ENCODE measurements at regions not wholly inside any gene's neighbourhood (a gene's known extent, or its start where the extent isn't known, plus 50 kb on each side); places are given as distances from the start of the nearest gene placed in this dataset.

DNA sequence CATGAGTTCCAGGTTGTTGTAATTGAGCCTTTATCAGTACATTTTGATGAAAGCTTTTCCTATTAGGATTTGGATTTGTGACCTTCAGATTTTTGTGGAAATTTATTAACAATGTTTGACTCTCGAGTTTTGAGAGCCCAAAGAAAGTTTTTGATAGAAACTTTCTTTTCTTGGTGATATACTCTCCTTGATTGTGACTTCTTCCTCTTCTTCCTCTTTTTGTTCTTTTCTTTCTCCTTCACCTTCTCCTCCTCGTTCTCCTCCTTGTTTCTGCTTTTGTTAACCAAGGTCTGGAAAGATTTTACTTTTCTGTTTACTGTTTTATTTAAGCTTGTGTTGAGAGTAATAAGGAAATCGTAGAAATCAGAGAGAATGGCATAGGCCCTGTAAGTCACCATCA lies 182.4 kb downstream of the TRIM27 start:
- no peak for TF ChIP-seq POLR2A (IDR thresholded peaks at IDR 0.05)
- TF ChIP-seq, protein P1, sequence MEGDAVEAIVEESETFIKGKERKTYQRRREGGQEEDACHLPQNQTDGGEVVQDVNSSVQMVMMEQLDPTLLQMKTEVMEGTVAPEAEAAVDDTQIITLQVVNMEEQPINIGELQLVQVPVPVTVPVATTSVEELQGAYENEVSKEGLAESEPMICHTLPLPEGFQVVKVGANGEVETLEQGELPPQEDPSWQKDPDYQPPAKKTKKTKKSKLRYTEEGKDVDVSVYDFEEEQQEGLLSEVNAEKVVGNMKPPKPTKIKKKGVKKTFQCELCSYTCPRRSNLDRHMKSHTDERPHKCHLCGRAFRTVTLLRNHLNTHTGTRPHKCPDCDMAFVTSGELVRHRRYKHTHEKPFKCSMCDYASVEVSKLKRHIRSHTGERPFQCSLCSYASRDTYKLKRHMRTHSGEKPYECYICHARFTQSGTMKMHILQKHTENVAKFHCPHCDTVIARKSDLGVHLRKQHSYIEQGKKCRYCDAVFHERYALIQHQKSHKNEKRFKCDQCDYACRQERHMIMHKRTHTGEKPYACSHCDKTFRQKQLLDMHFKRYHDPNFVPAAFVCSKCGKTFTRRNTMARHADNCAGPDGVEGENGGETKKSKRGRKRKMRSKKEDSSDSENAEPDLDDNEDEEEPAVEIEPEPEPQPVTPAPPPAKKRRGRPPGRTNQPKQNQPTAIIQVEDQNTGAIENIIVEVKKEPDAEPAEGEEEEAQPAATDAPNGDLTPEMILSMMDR (IDR thresholded peaks at IDR 0.05) = no peak
- no peak overlapping the region for H3K4me3 ChIP-seq
- peaks cover 0 to 44% of the 10 kb centered on the region in 2 donors for H3K27me3 ChIP-seq
- no peaks in the 10 kb centered on the region for H3K9me3 ChIP-seq
- ATAC-seq (no peak), DNase-seq (no peak)
- H3K27ac ChIP-seq = no peak overlapping the region
- H3K36me3 ChIP-seq = no peaks in the 10 kb centered on the region
- 31% methylated on average over 3 of the region's 3 CpGs for WGBS (ENCODE audit: insufficient coverage, low coverage, low lambda C conversion rate, missing lambda C conversion rate)
- intact Hi-C loops (cut with DNase I) = no loop called here
- no peaks in the 10 kb centered on the region for H3K4me1 ChIP-seq

DNA sequence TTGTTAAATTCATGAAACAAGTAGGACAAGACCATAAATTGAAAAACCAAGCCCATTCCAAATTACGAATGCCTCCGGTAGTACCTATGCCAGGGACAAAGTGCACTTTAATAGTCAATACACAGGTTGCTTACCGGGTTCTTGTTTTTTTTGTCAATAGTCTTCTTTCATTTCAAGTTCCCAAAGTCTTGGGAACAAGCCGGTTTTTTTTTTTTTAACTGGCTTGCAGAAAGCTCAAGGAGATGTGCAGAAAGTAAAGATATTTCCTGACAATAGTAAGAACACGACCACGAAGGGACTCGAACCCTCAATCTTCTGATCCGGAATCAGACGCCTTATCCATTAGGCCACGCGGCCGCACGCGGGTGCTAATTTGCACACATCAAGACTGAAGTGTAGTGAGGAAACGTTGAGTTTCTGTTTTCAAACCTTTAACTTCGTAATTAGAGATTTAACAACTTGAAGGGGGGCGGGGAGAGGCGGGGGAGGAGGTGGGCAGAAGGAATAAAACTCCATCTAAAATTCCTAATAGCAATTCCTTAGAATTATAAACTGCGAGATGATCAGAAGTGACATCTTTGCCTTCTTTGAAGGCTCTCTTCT lies 181.0 kb downstream of the TRIM27 start:
- H3K4me3 ChIP-seq = no peak overlapping the region
- DNase-seq (no peak), ATAC-seq (no peak)
- peaks cover 0 to 33% of the 10 kb centered on the region in 2 donors for H3K27me3 ChIP-seq
- no peaks in the 10 kb centered on the region for H3K4me1 ChIP-seq
- 6% methylated on average over 19 of the region's 19 CpGs for WGBS (ENCODE audit: insufficient coverage, low coverage, low lambda C conversion rate, missing lambda C conversion rate)
- no peak overlapping the region for H3K27ac ChIP-seq
- H3K36me3 ChIP-seq = no peaks in the 10 kb centered on the region
- TF ChIP-seq, protein P1 (IDR thresholded peaks at IDR 0.05) = no peak
- TF ChIP-seq POLR2A (IDR thresholded peaks at IDR 0.05) = no peak
- intact Hi-C loops (cut with DNase I) = no loop called here
- H3K9me3 ChIP-seq = no peaks in the 10 kb centered on the region

DNA sequence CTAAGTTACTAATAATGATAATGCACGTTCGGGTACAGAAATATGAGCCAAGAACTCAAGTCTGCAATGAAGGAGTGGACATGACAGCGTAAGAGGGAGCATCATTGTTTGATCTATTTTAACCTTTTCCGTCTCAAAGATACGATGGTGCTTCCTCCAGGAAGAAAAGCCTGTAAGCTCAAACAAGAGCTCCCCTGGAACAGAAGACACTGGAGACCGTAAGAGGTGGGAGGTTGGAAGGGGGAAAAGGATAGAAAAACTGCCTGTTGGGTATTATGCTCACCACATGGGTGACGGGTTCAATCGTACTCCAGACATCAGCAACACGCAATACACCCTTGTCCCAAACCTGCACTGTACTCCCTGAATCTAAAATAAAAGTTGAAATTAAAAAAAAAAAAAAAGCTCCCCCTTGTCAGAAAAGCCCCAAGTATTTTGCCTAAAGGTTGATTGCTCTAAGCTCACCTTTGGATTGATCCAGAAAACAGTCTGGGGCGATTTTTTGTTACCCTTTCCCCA lies 180.5 kb downstream of the TRIM27 start:
- TF ChIP-seq, protein P1 (IDR thresholded peaks at IDR 0.05) = no peak
- no peak for TF ChIP-seq POLR2A (IDR thresholded peaks at IDR 0.05)
- 13% methylated on average over 10 of the region's 10 CpGs for WGBS (ENCODE audit: insufficient coverage, low coverage, low lambda C conversion rate, missing lambda C conversion rate)
- Histone ChIP-seq H3K27ac (no peak overlapping the region), H3K36me3 (no peaks in the 10 kb centered on the region), H3K27me3 (peaks cover 0 to 36% of the 10 kb centered on the region in 2 donors), H3K4me3 (no peak overlapping the region), H3K9me3 (no peaks in the 10 kb centered on the region), H3K4me1 (no peaks in the 10 kb centered on the region)
- ATAC-seq (no peak), DNase-seq (no peak)
- intact Hi-C loops (cut with DNase I) = no loop called here

DNA sequence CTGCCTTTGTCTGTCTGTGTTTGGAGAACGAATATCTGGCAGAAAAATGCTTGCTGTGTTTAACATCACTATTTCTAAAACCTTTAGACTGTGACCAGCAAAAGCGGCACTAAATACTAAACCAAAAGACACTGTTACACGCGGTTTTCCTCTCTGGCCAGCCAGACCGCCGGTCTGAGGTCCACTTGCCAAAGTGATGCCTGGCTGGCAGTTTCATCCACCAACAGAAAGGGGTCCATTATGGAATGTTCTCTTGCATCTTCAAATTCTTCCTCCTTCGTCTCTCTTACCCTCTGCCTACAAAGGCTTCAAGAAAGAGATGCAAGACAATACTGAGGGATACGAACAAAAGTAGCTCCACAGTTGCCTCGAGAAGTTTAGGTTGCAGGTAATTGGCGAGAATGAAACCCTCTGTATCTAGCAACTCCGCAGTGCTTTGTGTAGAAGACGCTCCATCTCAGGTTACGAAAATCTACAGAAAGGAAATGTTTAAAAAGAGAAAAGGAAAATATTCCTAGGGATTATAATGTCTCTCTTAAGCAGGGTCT lies 176.6 kb downstream of the TRIM27 start:
- Histone ChIP-seq H3K4me3 (no peak overlapping the region), H3K27me3 (peaks cover 0 to 37% of the 10 kb centered on the region in 2 donors), H3K27ac (no peak overlapping the region), H3K9me3 (no peaks in the 10 kb centered on the region), H3K36me3 (no peaks in the 10 kb centered on the region), H3K4me1 (no peaks in the 10 kb centered on the region)
- DNase-seq = no peak
- no peak for TF ChIP-seq POLR2A (IDR thresholded peaks at IDR 0.05)
- TF ChIP-seq, protein P1 (IDR thresholded peaks at IDR 0.05) = no peak
- intact Hi-C loops (cut with DNase I) = no loop called here
- 25% methylated on average over 13 of the region's 13 CpGs for WGBS (ENCODE audit: insufficient coverage, low coverage, low lambda C conversion rate, missing lambda C conversion rate)
- ATAC-seq = no peak

All from right lobe of liver (tissue), 6 donors.